ENCODE measurements at regions not wholly inside any gene's neighbourhood (a gene's known extent, or its start where the extent isn't known, plus 50 kb on each side); places are given as distances from the start of the nearest gene placed in this dataset.

GRCh38 chr1:55311979-55312378 lies 96.8 kb upstream of the USP24 start:
- TF ChIP-seq CTCF (conservative IDR thresholded peaks at IDR 0.05; ENCODE audit: low read length) (no peak), EZH2phosphoT487 (IDR thresholded peaks at IDR 0.05; ENCODE audit: borderline replicate concordance, low read depth, low read length) (no peak)
